ENCODE measurements at regions not wholly inside any gene's neighbourhood (a gene's known extent, or its start where the extent isn't known, plus 50 kb on each side); places are given as distances from the start of the nearest gene placed in this dataset.

GRCh38 chr5:56763711-56764466, 51.5 kb upstream of the MAP3K1 start:
- DNase-seq (ENCODE audit: extremely low read depth, low read depth): no peak
- no peak for TF ChIP-seq CTCF (IDR thresholded peaks at IDR 0.05; ENCODE audit: low read depth, low read length, missing control alignments)
- H3K4me3 ChIP-seq (replicated peaks; ENCODE audit: low read depth, low read length): no peak overlapping the region

GRCh38 chr5:56763182-56763581, 52.2 kb upstream of the MAP3K1 start:
- TF ChIP-seq CTCF (IDR thresholded peaks at IDR 0.05; ENCODE audit: low read depth, low read length, missing control alignments): no peak
- no peak for DNase-seq (ENCODE audit: extremely low read depth, low read depth)
- no peak overlapping the region for H3K4me3 ChIP-seq (replicated peaks; ENCODE audit: low read depth, low read length)

- H3K4me3 ChIP-seq (replicated peaks; ENCODE audit: low read depth, low read length): no peak overlapping the region
Measured at GRCh38 chr5:56761151-56761885, 54.0 kb upstream of the MAP3K1 start.

GRCh38 chr5:56760723-56761122, 54.6 kb upstream of the MAP3K1 start:
- TF ChIP-seq CTCF (IDR thresholded peaks at IDR 0.05; ENCODE audit: low read depth, low read length, missing control alignments): no peak
- no peak for DNase-seq (ENCODE audit: extremely low read depth, low read depth)
- H3K4me3 ChIP-seq (replicated peaks; ENCODE audit: low read depth, low read length): no peak overlapping the region

More at GRCh38 chr5:56761151-56761885, 54.0 kb upstream of the MAP3K1 start:
- DNase-seq (ENCODE audit: extremely low read depth, low read depth): no peak
- no peak for TF ChIP-seq CTCF (IDR thresholded peaks at IDR 0.05; ENCODE audit: low read depth, low read length, missing control alignments)

- no peak overlapping the region for H3K4me3 ChIP-seq (replicated peaks; ENCODE audit: low read depth, low read length)
- no peak for DNase-seq (ENCODE audit: extremely low read depth, low read depth)
- no peak for TF ChIP-seq CTCF (IDR thresholded peaks at IDR 0.05; ENCODE audit: low read depth, low read length, missing control alignments)
Measured at GRCh38 chr5:56759521-56760216, 55.7 kb upstream of the MAP3K1 start.

GRCh38 chr5:56757077-56757476, 58.3 kb upstream of the MAP3K1 start:
- H3K4me3 ChIP-seq (replicated peaks; ENCODE audit: low read depth, low read length): no peak overlapping the region
- DNase-seq (ENCODE audit: extremely low read depth, low read depth): no peak
- no peak for TF ChIP-seq CTCF (IDR thresholded peaks at IDR 0.05; ENCODE audit: low read depth, low read length, missing control alignments)
